SK-N-SH (cell line): ENCODE measurements at regions not wholly inside any gene's neighbourhood (a gene's known extent, or its start where the extent isn't known, plus 50 kb on each side); places are given as distances from the start of the nearest gene placed in this dataset.

Experiments used
- CTCF ChIA-PET: fragments of 300-600, 350-600 bp; formaldehyde crosslinking; extraction: SDS; loops from one replicate; lab custom pipeline; 2021; lab: Yijun Ruan, JAX
- POLR2A ChIA-PET: fragments of 350-600 bp; sonication (Branson Sonifier 250); formaldehyde crosslinking; extraction: SDS; loops from one replicate; lab custom pipeline; 2020; ENCODE audit warnings: antibody characterized with exemption, inconsistent platforms; lab: Yijun Ruan, JAX
- DNase-seq: peaks from one replicate; pipeline ENCODE4 v3.0.0; 2012
- H2AFZ ChIP-seq: fragments of 200-600 bp; sonication (generic); 2 replicates; pipeline ENCODE4 v1.8.1; 2016; ENCODE audit warnings: antibody characterized with exemption, mild to moderate bottlenecking, low read depth
- H3F3A ChIP-seq: fragments of 200-600 bp; sonication (generic); replicated peaks from 2 replicates; pipeline ENCODE3; 2016; ENCODE audit warnings: antibody characterized with exemption, mild to moderate bottlenecking; ENCODE audit not compliant: insufficient read depth
- H3K27ac ChIP-seq, 2 experiments: fragments of 200-500 bp in 1 of 2; fragments of 200-600 bp in 1 of 2; sonication (Bioruptor generic) in 1 of 2; sonication (generic), shearing (Covaris generic) in 1 of 2; 2 replicates each; pipeline versions ENCODE4 v1.5.1 to v1.6.1; 2014 to 2016; ENCODE audit warnings: low read depth in 2 of 2, inconsistent platforms in 1 of 2, low read length in 1 of 2, mild to moderate bottlenecking in 1 of 2, mixed read lengths in 1 of 2
- H3K27me3 ChIP-seq: fragments of 200-600 bp; sonication (generic), shearing (Covaris generic); 2 replicates; pipeline ENCODE4 v1.6.1; 2016; ENCODE audit warnings: mixed run types; ENCODE audit not compliant: insufficient read depth
- H3K36me3 ChIP-seq, 2 experiments: fragments of 200-500 bp in 1 of 2; fragments of 200-600 bp in 1 of 2; sonication (Bioruptor generic) in 1 of 2; sonication (generic) in 1 of 2; replicated peaks in 1 of 2; 2 replicates each; pipeline versions ENCODE3 to v1.5.1; 2014 to 2016; ENCODE audit warnings: low read length in 1 of 2, mild to moderate bottlenecking in 1 of 2; ENCODE audit not compliant: insufficient read depth in 2 of 2, control insufficient read depth in 1 of 2
- H3K4me1 ChIP-seq, 2 experiments: fragments of 200-500 bp in 1 of 2; fragments of 200-600 bp in 1 of 2; sonication (Bioruptor generic) in 1 of 2; sonication (generic), shearing (Covaris generic) in 1 of 2; 2 replicates each; pipeline versions ENCODE4 v1.5.1 to v1.6.1; 2014 to 2016; ENCODE audit warnings: low read depth in 1 of 2, low read length in 1 of 2, mixed run types in 1 of 2; ENCODE audit not compliant: insufficient read depth in 2 of 2, control insufficient read depth in 1 of 2
- H3K4me2 ChIP-seq: fragments of 200-600 bp; sonication (generic), shearing (Covaris generic); 2 replicates; pipeline ENCODE4 v1.6.1; 2017; ENCODE audit warnings: mixed run types
- H3K4me3 ChIP-seq, 2 experiments: fragments of 200-500 bp in 1 of 2; fragments of 200-600 bp in 1 of 2; sonication (Bioruptor generic) in 1 of 2; sonication (generic), shearing (Covaris generic) in 1 of 2; 2 replicates each; pipeline versions ENCODE4 v1.5.1 to v1.8.1; 2014 to 2016; ENCODE audit warnings: low read depth in 2 of 2, inconsistent platforms in 1 of 2, low read length in 1 of 2, mild to moderate bottlenecking in 1 of 2, mixed read lengths in 1 of 2, moderate library complexity in 1 of 2
- H3K79me2 ChIP-seq: fragments of 200-600 bp; sonication (generic); 2 replicates; pipeline ENCODE4 v1.8.1; 2017; ENCODE audit warnings: mild to moderate bottlenecking; ENCODE audit not compliant: insufficient read depth
- H3K9ac ChIP-seq: fragments of 200-600 bp; sonication (generic); 2 replicates; pipeline ENCODE4 v1.6.1; 2017; ENCODE audit warnings: mixed run types
- H3K9me2 ChIP-seq: fragments of 200-600 bp; sonication (generic); 2 replicates; pipeline ENCODE4 v1.6.1; 2017; ENCODE audit warnings: mixed run types
- H3K9me3 ChIP-seq: fragments of 200-600 bp; sonication (generic); 2 replicates; pipeline ENCODE4 v1.6.1; 2017; ENCODE audit warnings: mixed run types, mild to moderate bottlenecking, moderate library complexity
- H4K20me1 ChIP-seq: fragments of 200-600 bp; sonication (generic); 2 replicates; pipeline ENCODE4 v1.6.1; 2017; ENCODE audit warnings: mild to moderate bottlenecking, mixed run types; ENCODE audit not compliant: insufficient read depth
- EZH2phosphoT487 ChIP-seq: fragments of 200-600 bp; sonication (generic); IDR thresholded peaks from 2 replicates; pipeline ENCODE4 v1.6.1; 2017; ENCODE audit warnings: low read depth, mixed run types, mild to moderate bottlenecking, antibody characterized with exemption, moderate library complexity, borderline replicate concordance
- FOSL2 ChIP-seq: IDR thresholded peaks from 2 replicates; pipeline ENCODE4 v1.4.0; 2012; ENCODE audit warnings: low read depth, mild to moderate bottlenecking, moderate library complexity, borderline replicate concordance
- GABPA ChIP-seq: IDR thresholded peaks from 2 replicates; pipeline ENCODE4 v1.4.0; 2012; ENCODE audit warnings: low read depth, mild to moderate bottlenecking
- GATA2 ChIP-seq: sonication (generic); formaldehyde crosslinking; IDR thresholded peaks from 2 replicates; pipeline ENCODE4 v1.5.0; 2020; ENCODE audit warnings: mild to moderate bottlenecking, missing genetic modification reagents
- JUND ChIP-seq: IDR thresholded peaks from 2 replicates; pipeline ENCODE4 v1.4.0; 2012
- RFX5 ChIP-seq: IDR thresholded peaks from 2 replicates; pipeline ENCODE4 v1.6.1; 2012; ENCODE audit warnings: mild to moderate bottlenecking, improper control_type of control experiment, low read length
- TAF1 ChIP-seq: IDR thresholded peaks from 2 replicates; pipeline ENCODE4 v1.6.1; 2012; ENCODE audit warnings: low read depth, mild to moderate bottlenecking, low read length, moderate library complexity, borderline replicate concordance
- TCF12 ChIP-seq: IDR thresholded peaks from 2 replicates; pipeline ENCODE4 v1.4.0; 2012
- YY1 ChIP-seq: IDR thresholded peaks from 2 replicates; pipeline ENCODE4 v1.4.0; 2012; ENCODE audit warnings: low read depth, mild to moderate bottlenecking
- WGBS: methylation state at CpG from one replicate; pipeline ENCODE4 v1.1.6; 2017; ENCODE audit warnings: low lambda C conversion rate; 5-methylcytosine and 5-hydroxymethylcytosine counted together
- TF ChIP-seq, protein P1 (sequence below): IDR thresholded peaks from 2 replicates; pipeline ENCODE4; 2012
- TF ChIP-seq, protein P2 (sequence below): IDR thresholded peaks from 2 replicates; pipeline ENCODE4 v1.4.0; 2012; ENCODE audit warnings: low read depth
- TF ChIP-seq, protein P3 (sequence below): fragments of 150-350 bp; IDR thresholded peaks from 2 replicates; pipeline ENCODE4 v1.6.1; 2016; ENCODE audit warnings: mild to moderate bottlenecking, low read depth, low read length
- TF ChIP-seq, protein P4 (sequence below): fragments of 200-600 bp; sonication (generic); IDR thresholded peaks from 2 replicates; pipeline ENCODE4 v1.6.1; 2017; ENCODE audit warnings: antibody characterized with exemption, mild to moderate bottlenecking, moderate library complexity
- TF ChIP-seq, protein P5 (sequence below): IDR thresholded peaks from 2 replicates; pipeline ENCODE4 v1.4.0; 2012; ENCODE audit warnings: low read depth, borderline replicate concordance

DNA sequence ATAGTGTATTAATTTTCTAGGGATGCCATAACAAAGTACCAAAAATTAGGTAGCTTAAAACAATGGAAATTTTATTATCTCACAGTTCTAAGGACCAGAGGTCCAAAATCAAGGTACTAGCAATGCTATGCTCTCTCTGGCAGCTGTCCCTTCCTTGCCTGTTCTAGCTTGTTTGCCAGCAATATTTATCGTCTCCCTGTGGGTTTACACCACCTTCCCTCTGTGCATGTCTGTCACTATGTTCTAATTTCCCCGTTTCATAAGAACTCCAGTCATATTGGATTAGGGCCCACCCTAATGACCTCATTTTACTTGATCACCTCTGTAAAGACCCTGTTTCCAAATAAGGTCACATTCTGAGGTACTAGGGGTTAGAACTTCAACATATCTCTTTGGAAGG, 217.2 kb downstream of the IBTK start:
- CTCF ChIA-PET, result no interaction called here
- no peak for TF ChIP-seq GABPA
- TF ChIP-seq EZH2phosphoT487, result no peak
- TF ChIP-seq, protein P1, sequence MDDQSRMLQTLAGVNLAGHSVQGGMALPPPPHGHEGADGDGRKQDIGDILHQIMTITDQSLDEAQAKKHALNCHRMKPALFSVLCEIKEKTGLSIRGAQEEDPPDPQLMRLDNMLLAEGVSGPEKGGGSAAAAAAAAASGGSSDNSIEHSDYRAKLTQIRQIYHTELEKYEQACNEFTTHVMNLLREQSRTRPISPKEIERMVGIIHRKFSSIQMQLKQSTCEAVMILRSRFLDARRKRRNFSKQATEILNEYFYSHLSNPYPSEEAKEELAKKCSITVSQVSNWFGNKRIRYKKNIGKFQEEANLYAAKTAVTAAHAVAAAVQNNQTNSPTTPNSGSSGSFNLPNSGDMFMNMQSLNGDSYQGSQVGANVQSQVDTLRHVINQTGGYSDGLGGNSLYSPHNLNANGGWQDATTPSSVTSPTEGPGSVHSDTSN, result no peak
- TF ChIP-seq, protein P2, sequence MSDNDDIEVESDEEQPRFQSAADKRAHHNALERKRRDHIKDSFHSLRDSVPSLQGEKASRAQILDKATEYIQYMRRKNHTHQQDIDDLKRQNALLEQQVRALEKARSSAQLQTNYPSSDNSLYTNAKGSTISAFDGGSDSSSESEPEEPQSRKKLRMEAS, result no peak
- no peak for TF ChIP-seq TAF1
- TF ChIP-seq YY1, result no peak
- TF ChIP-seq, protein P3, sequence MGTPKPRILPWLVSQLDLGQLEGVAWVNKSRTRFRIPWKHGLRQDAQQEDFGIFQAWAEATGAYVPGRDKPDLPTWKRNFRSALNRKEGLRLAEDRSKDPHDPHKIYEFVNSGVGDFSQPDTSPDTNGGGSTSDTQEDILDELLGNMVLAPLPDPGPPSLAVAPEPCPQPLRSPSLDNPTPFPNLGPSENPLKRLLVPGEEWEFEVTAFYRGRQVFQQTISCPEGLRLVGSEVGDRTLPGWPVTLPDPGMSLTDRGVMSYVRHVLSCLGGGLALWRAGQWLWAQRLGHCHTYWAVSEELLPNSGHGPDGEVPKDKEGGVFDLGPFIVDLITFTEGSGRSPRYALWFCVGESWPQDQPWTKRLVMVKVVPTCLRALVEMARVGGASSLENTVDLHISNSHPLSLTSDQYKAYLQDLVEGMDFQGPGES, result no peak
- TF ChIP-seq, protein P4, sequence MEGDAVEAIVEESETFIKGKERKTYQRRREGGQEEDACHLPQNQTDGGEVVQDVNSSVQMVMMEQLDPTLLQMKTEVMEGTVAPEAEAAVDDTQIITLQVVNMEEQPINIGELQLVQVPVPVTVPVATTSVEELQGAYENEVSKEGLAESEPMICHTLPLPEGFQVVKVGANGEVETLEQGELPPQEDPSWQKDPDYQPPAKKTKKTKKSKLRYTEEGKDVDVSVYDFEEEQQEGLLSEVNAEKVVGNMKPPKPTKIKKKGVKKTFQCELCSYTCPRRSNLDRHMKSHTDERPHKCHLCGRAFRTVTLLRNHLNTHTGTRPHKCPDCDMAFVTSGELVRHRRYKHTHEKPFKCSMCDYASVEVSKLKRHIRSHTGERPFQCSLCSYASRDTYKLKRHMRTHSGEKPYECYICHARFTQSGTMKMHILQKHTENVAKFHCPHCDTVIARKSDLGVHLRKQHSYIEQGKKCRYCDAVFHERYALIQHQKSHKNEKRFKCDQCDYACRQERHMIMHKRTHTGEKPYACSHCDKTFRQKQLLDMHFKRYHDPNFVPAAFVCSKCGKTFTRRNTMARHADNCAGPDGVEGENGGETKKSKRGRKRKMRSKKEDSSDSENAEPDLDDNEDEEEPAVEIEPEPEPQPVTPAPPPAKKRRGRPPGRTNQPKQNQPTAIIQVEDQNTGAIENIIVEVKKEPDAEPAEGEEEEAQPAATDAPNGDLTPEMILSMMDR, result no peak
- TF ChIP-seq JUND, result no peak
- TF ChIP-seq GATA2 (CRISPR knock-in tag), result no peak
- no peak for TF ChIP-seq RFX5
- TF ChIP-seq TCF12, result no peak
- TF ChIP-seq, protein P5, sequence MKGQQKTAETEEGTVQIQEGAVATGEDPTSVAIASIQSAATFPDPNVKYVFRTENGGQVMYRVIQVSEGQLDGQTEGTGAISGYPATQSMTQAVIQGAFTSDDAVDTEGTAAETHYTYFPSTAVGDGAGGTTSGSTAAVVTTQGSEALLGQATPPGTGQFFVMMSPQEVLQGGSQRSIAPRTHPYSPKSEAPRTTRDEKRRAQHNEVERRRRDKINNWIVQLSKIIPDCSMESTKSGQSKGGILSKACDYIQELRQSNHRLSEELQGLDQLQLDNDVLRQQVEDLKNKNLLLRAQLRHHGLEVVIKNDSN, result no peak
- no peak for TF ChIP-seq FOSL2
- TF ChIP-seq, all 33 proteins: peak for 0
- Histone ChIP-seq H3K36me3 (no peaks in the 10 kb centered on the region), H3K9ac (no peak overlapping the region), H3K4me3 (no peak overlapping the region), H3K4me2 (no peak overlapping the region), H2AFZ (no peak overlapping the region), H3K9me3 (no peaks in the 10 kb centered on the region), H3K27me3 (no peaks in the 10 kb centered on the region), H3F3A (peaks cover 4% of the 10 kb centered on the region), H3K79me2 (no peaks in the 10 kb centered on the region), H3K9me2 (no peaks in the 10 kb centered on the region), H4K20me1 (no peaks in the 10 kb centered on the region), H3K27ac (no peak overlapping the region), H3K4me1 (peaks cover 0 to 13% of the 10 kb centered on the region in 2 experiments; a peak in 2 of 4 replicates)
- no peak for DNase-seq
- WGBS, result 74% methylated on average over 2 of the region's 2 CpGs
- POLR2A ChIA-PET, result no interaction called here
